GM06990 (cell line): ENCODE measurements at regions not wholly inside any gene's neighbourhood (a gene's known extent, or its start where the extent isn't known, plus 50 kb on each side); places are given as distances from the start of the nearest gene placed in this dataset.
A peak's percentile ranks its signal among the peaks of the same experiment; 100 is the strongest.

Experiments used
- DNase-seq: peaks from one replicate; pipeline ENCODE4 v3.0.0-alpha.2; 2011; ENCODE audit not compliant: insufficient read length; ENCODE audit errors: extremely low read depth
- H3K27me3 ChIP-seq: replicated peaks from 2 replicates; pipeline ENCODE4 v1.6.0; 2011; ENCODE audit warnings: low read length; ENCODE audit not compliant: control insufficient read depth, insufficient read depth
- H3K36me3 ChIP-seq: 2 replicates; pipeline ENCODE4 v1.5.1; 2011; ENCODE audit warnings: low read length; ENCODE audit not compliant: control insufficient read depth, insufficient read depth
- H3K4me3 ChIP-seq: replicated peaks from 2 replicates; pipeline ENCODE4 v1.5.1; 2011; ENCODE audit warnings: low read depth, mild to moderate bottlenecking, control low read depth, low read length
- CTCF ChIP-seq: IDR thresholded peaks from 2 replicates; pipeline ENCODE4 v1.5.1; 2011; ENCODE audit warnings: low read length, control low read depth, mild to moderate bottlenecking, inconsistent platforms; ENCODE audit not compliant: insufficient read depth, poor library complexity, severe bottlenecking

- Histone ChIP-seq H3K4me3 (no peak overlapping the region), H3K36me3 (no peaks in the 10 kb centered on the region), H3K27me3 (no peaks in the 10 kb centered on the region)
- no peak for TF ChIP-seq CTCF
- DNase-seq, result no peak
Observed at GRCh38 chr10:4663162-4663992, 162.6 kb upstream of the AKR1E2 start.

- no peak overlapping the region for H3K4me3 ChIP-seq
- H3K27me3 ChIP-seq, result no peaks in the 10 kb centered on the region
- no peak for DNase-seq
- TF ChIP-seq CTCF, result no peak
- no peaks in the 10 kb centered on the region for H3K36me3 ChIP-seq
Observed at GRCh38 chr10:4662576-4663161, 163.3 kb upstream of the AKR1E2 start.

- Histone ChIP-seq H3K4me3 (no peak overlapping the region), H3K27me3 (no peaks in the 10 kb centered on the region), H3K36me3 (no peaks in the 10 kb centered on the region)
- no peak for DNase-seq
- no peak for TF ChIP-seq CTCF
Observed at GRCh38 chr10:4661511-4662255, 164.3 kb upstream of the AKR1E2 start.

- no peak for TF ChIP-seq CTCF
- H3K36me3 ChIP-seq, result no peaks in the 10 kb centered on the region
- no peak overlapping the region for H3K4me3 ChIP-seq
- no peak for DNase-seq
- H3K27me3 ChIP-seq, result no peaks in the 10 kb centered on the region; the same call in 1 of the 2 replicates
Observed at GRCh38 chr10:4658777-4659176, 167.2 kb upstream of the AKR1E2 start.

GRCh38 chr10:4656576-4657194 lies 169.3 kb upstream of the AKR1E2 start:
- Histone ChIP-seq H3K36me3 (no peaks in the 10 kb centered on the region), H3K27me3 (no peaks in the 10 kb centered on the region; the same call in 1 of the 2 replicates), H3K4me3 (no peak overlapping the region)
- TF ChIP-seq CTCF, result peak; percentile 77
- DNase-seq, result no peak
